Esophagus squamous epithelium (tissue), 5 donors: ENCODE measurements at regions not wholly inside any gene's neighbourhood (a gene's known extent, or its start where the extent isn't known, plus 50 kb on each side); places are given as distances from the start of the nearest gene placed in this dataset.

Source experiments
- DNase-seq: peaks from one replicate; lab custom pipeline; 2025; lab: John Stamatoyannopoulos, UW
- H3K27ac ChIP-seq, 4 donors: fragments of 200-600 bp; sonication (generic); one replicate each; pipeline ENCODE4 v1.5.1; 2016 to 2019; ENCODE audit warnings: mild to moderate bottlenecking in 1 of 4
- H3K27me3 ChIP-seq, 4 donors: fragments of 200-600 bp; sonication (generic); 1 replicate in 3 of 4; 2 replicates in 1 of 4; pipeline versions ENCODE4 v1.5.1 to v1.6.0; 2017 to 2021; ENCODE audit warnings: antibody characterized with exemption in 1 of 4
- H3K36me3 ChIP-seq, 3 donors: fragments of 200-600 bp; sonication (generic); one replicate each; pipeline ENCODE4 v1.5.1; 2016 to 2019
- H3K4me1 ChIP-seq, 3 donors: fragments of 200-600 bp; sonication (generic); one replicate each; pipeline ENCODE4 v1.5.1; 2017 to 2019
- H3K4me3 ChIP-seq, 4 donors: fragments of 200-600 bp; sonication (generic); 1 replicate in 3 of 4; 2 replicates in 1 of 4; pipeline ENCODE4 v1.5.1; 2016 to 2019; ENCODE audit warnings: mild to moderate bottlenecking in 2 of 4, moderate library complexity in 1 of 4
- H3K9me3 ChIP-seq, 3 donors: fragments of 200-600 bp; sonication (generic); one replicate each; pipeline ENCODE4 v1.5.1; 2016 to 2019
- CTCF ChIP-seq, 6 experiments: fragments of 450-650 bp in 4 of 6; fragments of 200-600 bp in 2 of 6; sonication (generic) in 2 of 6; IDR thresholded peaks; one replicate each; pipeline ENCODE4 v1.5.1; 2016 to 2019; ENCODE audit warnings: antibody characterized with exemption in 6 of 6, mild to moderate bottlenecking in 4 of 6, moderate library complexity in 4 of 6
- POLR2A ChIP-seq, 4 donors: fragments of 450-650 bp; IDR thresholded peaks; one replicate each; pipeline ENCODE4 v1.6.1; 2017; ENCODE audit warnings: antibody characterized with exemption in 4 of 4, mild to moderate bottlenecking in 4 of 4, moderate library complexity in 3 of 4
- WGBS, 2 donors: methylation state at CpG; one replicate each; pipeline ENCODE4 v1.1.5; 2018; 5-methylcytosine and 5-hydroxymethylcytosine counted together
- intact Hi-C: fragments of 100-400 bp; cut with DNase I; formaldehyde crosslinking; loops from one replicate; pipeline ENCODE4 v1.15.0; 2022
- donor health status: DM: yes; HTN: yes; CAD: no.

DNA sequence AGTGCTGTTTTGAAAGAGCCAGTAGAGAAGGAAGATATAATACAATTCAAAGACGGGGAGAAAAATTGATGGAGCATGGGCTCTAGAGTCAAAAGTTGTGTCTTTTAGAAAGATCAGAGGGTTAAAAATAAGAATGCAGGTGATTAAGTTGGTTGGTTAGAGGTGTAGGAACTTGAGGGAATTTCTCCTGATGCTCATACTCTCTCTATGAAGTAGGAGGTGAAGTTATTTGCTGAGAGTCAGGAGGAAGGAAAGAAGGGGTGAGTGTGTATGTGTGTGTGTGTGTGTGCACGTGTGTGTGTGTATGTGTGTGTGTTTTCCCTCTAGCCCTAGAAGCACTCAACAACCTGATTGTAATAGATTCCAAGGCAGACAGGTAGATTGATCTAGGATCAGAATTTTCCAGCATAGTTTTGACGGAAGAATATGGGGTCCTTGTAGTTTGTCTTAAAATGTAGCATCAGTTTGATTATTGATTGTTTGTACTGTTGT, 88.3 kb upstream of the MACF1 start:
- intact Hi-C loops, result no loop called here
- 67 to 73% methylated on average over 3 of the region's 3 CpGs for WGBS, 2 donors
- H3K9me3 ChIP-seq, result no peaks in the 10 kb centered on the region
- no peak for TF ChIP-seq CTCF (IDR thresholded peaks at IDR 0.05)
- no peak for TF ChIP-seq POLR2A (IDR thresholded peaks at IDR 0.05)
- H3K27me3 ChIP-seq, result no peaks in the 10 kb centered on the region
- DNase-seq, result no peak
- H3K27ac ChIP-seq, result peak overlapping the region in 2 of 4 donors; percentile 12 to 16
- no peaks in the 10 kb centered on the region for H3K36me3 ChIP-seq
- peaks cover 20 to 69% (median 47%) of the 10 kb centered on the region in 3 donors for H3K4me1 ChIP-seq
- no peak overlapping the region for H3K4me3 ChIP-seq

DNA sequence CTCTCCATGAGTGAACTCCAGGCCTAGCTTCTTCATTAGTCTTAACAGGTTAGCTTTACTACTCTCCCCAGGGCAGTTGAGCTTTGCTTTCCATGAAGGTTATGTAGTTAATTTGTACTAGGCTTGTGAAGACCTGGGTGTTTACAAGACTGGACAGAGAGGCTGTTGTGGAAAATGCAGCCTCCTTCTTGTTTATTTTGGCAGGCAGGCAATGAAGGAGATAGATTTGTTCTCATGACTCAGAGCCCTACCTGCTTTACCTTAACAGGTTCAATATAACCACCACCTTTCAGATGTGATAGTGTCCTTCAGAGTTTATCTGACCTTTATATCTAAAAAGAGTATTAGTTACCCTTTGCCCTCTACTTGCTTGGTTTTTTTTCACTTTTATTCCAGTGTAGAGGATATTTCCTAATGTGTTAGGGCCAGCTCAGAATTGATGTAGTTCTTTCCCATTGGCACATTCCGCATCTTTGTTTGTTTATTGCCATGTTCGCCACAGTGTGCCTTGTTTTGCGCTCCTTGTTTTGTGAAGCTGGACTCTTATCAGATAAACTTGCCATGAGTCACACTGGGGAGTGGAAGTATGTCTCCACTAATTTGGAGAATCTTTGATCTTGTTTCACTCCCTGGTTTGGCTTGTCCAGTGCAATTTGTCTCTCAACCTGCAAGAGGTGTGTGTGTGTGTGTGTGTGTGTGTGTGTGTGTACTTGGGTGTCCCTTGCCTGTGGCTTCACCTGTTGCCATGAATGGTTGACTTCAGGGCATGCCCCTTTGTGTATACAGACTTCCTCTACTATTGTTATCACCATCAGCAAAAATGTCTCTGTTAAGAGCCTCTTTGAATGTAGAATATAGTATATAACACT, 87.4 kb upstream of the MACF1 start:
- intact Hi-C loops, result no loop called here
- peaks cover 20 to 59% (median 44%) of the 10 kb centered on the region in 3 donors for H3K4me1 ChIP-seq
- 68 to 78% methylated on average over 3 of the region's 3 CpGs for WGBS, 2 donors
- H3K27ac ChIP-seq, result peak overlapping the region in 1 of 4 donors; percentile 12
- no peaks in the 10 kb centered on the region for H3K27me3 ChIP-seq
- H3K9me3 ChIP-seq, result no peaks in the 10 kb centered on the region
- no peaks in the 10 kb centered on the region for H3K36me3 ChIP-seq
- no peak for TF ChIP-seq CTCF (IDR thresholded peaks at IDR 0.05)
- TF ChIP-seq POLR2A (IDR thresholded peaks at IDR 0.05), result no peak
- no peak overlapping the region for H3K4me3 ChIP-seq
- DNase-seq, result no peak

- DNase-seq, result no peak
- no peaks in the 10 kb centered on the region for H3K9me3 ChIP-seq
- H3K27ac ChIP-seq, result no peak overlapping the region
- WGBS, 2 donors, result 25 to 40% methylated on average over 1 of the region's 1 CpG
- intact Hi-C loops, result no loop called here
- TF ChIP-seq CTCF (IDR thresholded peaks at IDR 0.05) (no peak), POLR2A (IDR thresholded peaks at IDR 0.05) (no peak)
- no peaks in the 10 kb centered on the region for H3K27me3 ChIP-seq
- peaks cover 20 to 51% (median 36%) of the 10 kb centered on the region in 3 donors for H3K4me1 ChIP-seq
- no peak overlapping the region for H3K4me3 ChIP-seq
- no peaks in the 10 kb centered on the region for H3K36me3 ChIP-seq
These were observed 86.5 kb upstream of the MACF1 start for GRCh38 chr1:39117899-39118450.

GRCh38 chr1:39122056-39122455, 82.4 kb upstream of the MACF1 start:
- TF ChIP-seq CTCF (IDR thresholded peaks at IDR 0.05), result no peak
- no peak for TF ChIP-seq POLR2A (IDR thresholded peaks at IDR 0.05)
- no peak overlapping the region for H3K27ac ChIP-seq
- no peak overlapping the region for H3K4me3 ChIP-seq
- peaks cover 0 to 11% (median 0%) of the 10 kb centered on the region in 3 donors for H3K36me3 ChIP-seq
- no peak for DNase-seq
- intact Hi-C loops, result no loop called here
- WGBS, 2 donors, result 94 to 97% methylated on average over 6 of the region's 6 CpGs
- H3K4me1 ChIP-seq, result peaks cover 4 to 49% (median 30%) of the 10 kb centered on the region in 3 donors
- no peaks in the 10 kb centered on the region for H3K27me3 ChIP-seq
- H3K9me3 ChIP-seq, result no peaks in the 10 kb centered on the region

DNA sequence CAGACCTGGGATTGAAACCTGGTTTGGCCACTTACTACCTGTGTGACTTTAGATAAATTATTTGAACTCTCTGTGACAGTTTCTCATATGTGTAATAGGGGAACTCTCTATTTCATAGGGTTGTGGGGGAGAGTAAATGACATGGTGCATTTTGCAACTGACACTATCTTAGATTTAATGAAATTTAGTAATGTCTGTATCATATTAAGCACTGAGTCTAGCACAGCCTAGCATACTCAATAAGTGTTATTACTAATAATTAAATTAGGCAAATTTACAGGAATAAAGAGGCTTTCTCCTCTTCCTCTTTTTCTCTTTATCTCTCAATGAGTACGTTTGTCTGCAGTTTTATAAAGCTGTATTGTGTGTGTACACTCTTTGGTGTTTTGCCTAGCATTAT, 80.2 kb upstream of the MACF1 start:
- WGBS, 2 donors, result 38 to 53% methylated on average over 1 of the region's 1 CpG
- no peaks in the 10 kb centered on the region for H3K9me3 ChIP-seq
- H3K36me3 ChIP-seq, result peaks cover 0 to 11% (median 0%) of the 10 kb centered on the region in 3 donors
- H3K4me1 ChIP-seq, result peaks cover 12 to 56% (median 39%) of the 10 kb centered on the region in 3 donors
- intact Hi-C loops, result no loop called here
- no peak for DNase-seq
- no peak overlapping the region for H3K4me3 ChIP-seq
- TF ChIP-seq CTCF (IDR thresholded peaks at IDR 0.05) (no peak), POLR2A (IDR thresholded peaks at IDR 0.05) (no peak)
- H3K27me3 ChIP-seq, result no peaks in the 10 kb centered on the region
- H3K27ac ChIP-seq, result peak overlapping the region in 1 of 4 donors; percentile 60
